ENCODE measurements at regions not wholly inside any gene's neighbourhood (a gene's known extent, or its start where the extent isn't known, plus 50 kb on each side); places are given as distances from the start of the nearest gene placed in this dataset.

DNA sequence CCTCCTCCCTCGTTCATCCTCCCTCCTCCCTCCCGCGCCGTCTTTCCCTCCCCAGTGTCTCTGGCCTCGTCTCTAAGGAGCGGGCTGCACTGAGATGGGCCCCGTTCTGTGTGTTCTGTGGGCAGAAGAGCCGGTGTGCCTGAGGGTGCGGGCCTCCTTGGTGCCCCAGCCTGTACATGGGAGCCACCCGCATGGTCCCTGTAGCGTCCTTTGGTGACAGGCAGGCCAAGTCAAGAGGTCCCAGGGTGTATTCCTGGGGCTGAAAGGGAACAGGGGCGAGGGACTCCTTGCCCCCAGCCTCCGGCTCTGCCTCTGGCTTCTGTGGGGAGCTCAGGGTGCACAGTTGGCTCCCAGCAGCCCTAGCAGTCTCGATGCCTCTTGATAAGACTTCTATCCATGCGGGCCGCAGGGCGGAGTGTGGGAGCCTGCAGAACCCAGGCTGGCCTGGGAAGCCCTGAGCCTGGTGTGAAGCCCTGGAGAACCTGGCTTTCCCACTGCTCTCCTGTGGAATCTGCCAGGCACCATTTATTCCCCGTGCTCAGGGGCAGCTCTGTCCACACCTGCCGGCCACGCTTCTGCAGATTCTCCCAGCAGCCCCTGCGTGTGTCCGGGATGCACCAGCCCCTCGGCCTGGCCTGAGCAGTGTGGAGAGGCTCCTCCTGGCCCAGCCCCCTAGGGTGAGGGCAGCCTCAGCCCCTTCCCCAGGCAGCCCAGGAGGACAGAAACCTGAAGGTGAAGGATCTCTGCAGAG, 181.3 kb downstream of the KIF26A start:
- Histone ChIP-seq H3K27ac (no peak overlapping the region), H3K36me3 (no peaks in the 10 kb centered on the region), H3K4me1 (no peaks in the 10 kb centered on the region), H3K9me3 (no peaks in the 10 kb centered on the region), H3K27me3 (peaks cover 0 to 50% (median 18%) of the 10 kb centered on the region in 3 donors), H3K4me3 (no peak overlapping the region)
- WGBS, 5 donors = 78 to 87% (median 86%) methylated on average over 18 to 23 of the region's 23 CpGs
- no peak for TF ChIP-seq POLR2AphosphoS5 (IDR thresholded peaks at IDR 0.05)
- TF ChIP-seq, protein P1, sequence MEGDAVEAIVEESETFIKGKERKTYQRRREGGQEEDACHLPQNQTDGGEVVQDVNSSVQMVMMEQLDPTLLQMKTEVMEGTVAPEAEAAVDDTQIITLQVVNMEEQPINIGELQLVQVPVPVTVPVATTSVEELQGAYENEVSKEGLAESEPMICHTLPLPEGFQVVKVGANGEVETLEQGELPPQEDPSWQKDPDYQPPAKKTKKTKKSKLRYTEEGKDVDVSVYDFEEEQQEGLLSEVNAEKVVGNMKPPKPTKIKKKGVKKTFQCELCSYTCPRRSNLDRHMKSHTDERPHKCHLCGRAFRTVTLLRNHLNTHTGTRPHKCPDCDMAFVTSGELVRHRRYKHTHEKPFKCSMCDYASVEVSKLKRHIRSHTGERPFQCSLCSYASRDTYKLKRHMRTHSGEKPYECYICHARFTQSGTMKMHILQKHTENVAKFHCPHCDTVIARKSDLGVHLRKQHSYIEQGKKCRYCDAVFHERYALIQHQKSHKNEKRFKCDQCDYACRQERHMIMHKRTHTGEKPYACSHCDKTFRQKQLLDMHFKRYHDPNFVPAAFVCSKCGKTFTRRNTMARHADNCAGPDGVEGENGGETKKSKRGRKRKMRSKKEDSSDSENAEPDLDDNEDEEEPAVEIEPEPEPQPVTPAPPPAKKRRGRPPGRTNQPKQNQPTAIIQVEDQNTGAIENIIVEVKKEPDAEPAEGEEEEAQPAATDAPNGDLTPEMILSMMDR (IDR thresholded peaks at IDR 0.05) = no peak
- intact Hi-C loops (cut with DNase I; ENCODE audit: low total_unique reads) = no loop called here
- peak; percentile 0 to 18 for DNase-seq

DNA sequence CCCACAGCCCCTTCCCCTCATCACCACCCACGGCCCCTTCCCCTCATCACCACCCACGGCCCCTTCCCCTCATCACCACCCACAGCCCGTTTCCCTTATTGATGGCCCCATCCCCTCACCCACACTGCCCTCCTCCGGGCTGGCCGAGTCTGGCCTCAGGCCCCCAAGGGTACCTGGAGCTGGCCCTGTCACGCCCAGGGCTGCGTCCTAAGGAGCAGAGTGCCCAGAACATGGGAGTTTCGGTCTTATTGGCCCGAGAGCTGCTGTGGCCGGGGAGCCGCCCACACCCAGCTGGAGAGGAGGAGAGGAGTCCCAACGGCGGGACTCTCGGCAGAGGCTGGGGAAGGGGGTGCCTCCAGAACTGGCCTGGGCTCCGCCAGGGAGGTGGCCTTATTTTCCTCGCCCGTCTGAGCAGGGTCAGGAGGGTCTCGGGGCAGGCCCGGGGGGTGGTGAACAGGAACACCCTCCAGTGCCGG, 182.3 kb downstream of the KIF26A start:
- H3K4me3 ChIP-seq = no peak overlapping the region
- no peaks in the 10 kb centered on the region for H3K4me1 ChIP-seq
- no peaks in the 10 kb centered on the region for H3K36me3 ChIP-seq
- intact Hi-C loops (cut with DNase I; ENCODE audit: low total_unique reads) = no loop called here
- WGBS, 5 donors = 44 to 52% (median 50%) methylated on average over 14 to 20 of the region's 20 CpGs
- no peak overlapping the region for H3K27ac ChIP-seq
- TF ChIP-seq POLR2A (IDR thresholded peaks at IDR 0.05) = no peak
- TF ChIP-seq POLR2AphosphoS5 (IDR thresholded peaks at IDR 0.05) = no peak
- TF ChIP-seq EP300 (IDR thresholded peaks at IDR 0.05) = no peak
- TF ChIP-seq, protein P1 (IDR thresholded peaks at IDR 0.05) = no peak
- no peaks in the 10 kb centered on the region for H3K9me3 ChIP-seq
- peak in 1 of 2 donors; percentile 18 for DNase-seq
- peaks cover 0 to 50% (median 18%) of the 10 kb centered on the region in 3 donors for H3K27me3 ChIP-seq

DNA sequence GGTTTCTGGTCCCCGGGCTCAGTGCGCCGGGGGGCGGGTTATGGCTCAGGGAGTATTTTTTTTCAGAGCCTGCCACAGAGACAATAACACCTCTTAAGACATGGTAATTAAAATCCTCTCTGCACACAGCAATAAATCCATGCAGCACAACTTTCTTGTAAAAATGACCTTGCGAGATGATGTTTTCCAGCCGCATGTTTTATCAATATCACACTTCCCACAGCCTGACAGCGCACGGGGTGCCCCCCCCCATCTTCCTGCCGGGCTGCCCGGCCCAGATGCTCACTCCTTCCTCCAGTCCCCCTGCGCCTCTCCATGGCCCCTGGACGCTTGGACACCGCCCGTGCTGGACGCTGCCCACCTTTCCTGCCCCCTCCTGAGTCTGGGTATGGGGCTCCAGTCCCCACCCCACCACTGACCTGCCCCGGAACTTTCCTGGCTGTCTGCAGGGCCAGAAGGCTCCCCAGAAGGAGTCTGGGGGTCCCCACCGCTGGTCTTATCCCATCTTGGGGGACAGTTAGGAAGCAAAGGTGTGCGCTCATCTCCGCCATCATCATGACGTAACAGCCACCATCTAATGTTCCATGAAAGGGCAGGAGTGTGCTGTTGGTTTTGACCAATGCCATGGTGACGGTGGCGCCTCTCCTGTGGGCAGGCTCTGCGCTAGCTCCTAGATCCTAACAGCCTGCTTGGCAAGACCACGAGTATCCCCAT, 182.9 kb downstream of the KIF26A start:
- 52 to 73% (median 65%) methylated on average over 17 to 24 of the region's 24 CpGs for WGBS, 5 donors

GRCh38 chr14:104321802-104322130, 183.4 kb downstream of the KIF26A start:
- H3K36me3 ChIP-seq = no peaks in the 10 kb centered on the region
- intact Hi-C loops (cut with DNase I; ENCODE audit: low total_unique reads) = no loop called here
- peaks cover 0 to 50% (median 18%) of the 10 kb centered on the region in 3 donors for H3K27me3 ChIP-seq
- WGBS, 5 donors = 79 to 91% (median 87%) methylated on average over 10 to 11 of the region's 11 CpGs
- TF ChIP-seq, protein P1 (IDR thresholded peaks at IDR 0.05) = no peak
- TF ChIP-seq POLR2A (IDR thresholded peaks at IDR 0.05) = no peak
- no peak for TF ChIP-seq EP300 (IDR thresholded peaks at IDR 0.05)
- no peak for TF ChIP-seq POLR2AphosphoS5 (IDR thresholded peaks at IDR 0.05)
- DNase-seq = peak in 1 of 2 donors; percentile 8
- H3K4me1 ChIP-seq = no peaks in the 10 kb centered on the region
- no peak overlapping the region for H3K4me3 ChIP-seq
- no peaks in the 10 kb centered on the region for H3K9me3 ChIP-seq
- H3K27ac ChIP-seq = no peak overlapping the region

More for the DNA sequence above, 182.9 kb downstream of the KIF26A start:
- TF ChIP-seq POLR2A (IDR thresholded peaks at IDR 0.05) (no peak), POLR2AphosphoS5 (IDR thresholded peaks at IDR 0.05) (no peak), EP300 (IDR thresholded peaks at IDR 0.05) (no peak)
- TF ChIP-seq, protein P1 (IDR thresholded peaks at IDR 0.05) = no peak
- no peaks in the 10 kb centered on the region for H3K4me1 ChIP-seq
- no peaks in the 10 kb centered on the region for H3K9me3 ChIP-seq
- no peaks in the 10 kb centered on the region for H3K36me3 ChIP-seq
- intact Hi-C loops (cut with DNase I; ENCODE audit: low total_unique reads) = no loop called here
- H3K27me3 ChIP-seq = peaks cover 0 to 50% (median 18%) of the 10 kb centered on the region in 3 donors
- H3K4me3 ChIP-seq = no peak overlapping the region
- no peak overlapping the region for H3K27ac ChIP-seq
- DNase-seq = no peak
